Gastrocnemius medialis (tissue), 4 donors: ENCODE measurements at regions not wholly inside any gene's neighbourhood (a gene's known extent, or its start where the extent isn't known, plus 50 kb on each side); places are given as distances from the start of the nearest gene placed in this dataset.

Source experiments
- CTCF ChIP-seq, 5 experiments: fragments of 450-650 bp in 3 of 5; fragments of 200-600 bp in 2 of 5; sonication (generic) in 2 of 5; IDR thresholded peaks in 4 of 5; conservative IDR thresholded peaks in 1 of 5; 1 replicate in 4 of 5; 2 replicates in 1 of 5; pipeline ENCODE4 v1.5.1; 2016 to 2019; ENCODE audit warnings: antibody characterized with exemption in 5 of 5, mild to moderate bottlenecking in 3 of 5, moderate library complexity in 3 of 5
- POLR2A ChIP-seq, 2 donors: fragments of 450-650 bp; IDR thresholded peaks; one replicate each; pipeline ENCODE4 v1.6.1; 2017; ENCODE audit warnings: antibody characterized with exemption in 2 of 2, mild to moderate bottlenecking in 2 of 2, moderate library complexity in 2 of 2

- no peak for TF ChIP-seq CTCF (IDR thresholded peaks at IDR 0.05 in 4 of 5, conservative IDR thresholded peaks at IDR 0.05 in 1 of 5)
- no peak for TF ChIP-seq POLR2A (IDR thresholded peaks at IDR 0.05)
These were observed 206.1 kb downstream of the CPE start for GRCh38 chr4:165584916-165585315.
